NCI-H460 (cell line): ENCODE measurements at regions not wholly inside any gene's neighbourhood (a gene's known extent, or its start where the extent isn't known, plus 50 kb on each side); places are given as distances from the start of the nearest gene placed in this dataset.
"Not testable (repeated sequence)": the region's sequence is repeated elsewhere in the genome, so short reads cannot be mapped to it uniquely, and the experiment has no call there.

ENCODE experiments used
- DNase-seq: peaks from one replicate; pipeline ENCODE4 v3.0.0-alpha.2; 2016; ENCODE audit warnings: low read depth; ENCODE audit errors: extremely low read depth

GRCh38 chr1:184859381-184860105 is 104.9 kb upstream of the EDEM3 start:
- DNase-seq = no peak

DNA sequence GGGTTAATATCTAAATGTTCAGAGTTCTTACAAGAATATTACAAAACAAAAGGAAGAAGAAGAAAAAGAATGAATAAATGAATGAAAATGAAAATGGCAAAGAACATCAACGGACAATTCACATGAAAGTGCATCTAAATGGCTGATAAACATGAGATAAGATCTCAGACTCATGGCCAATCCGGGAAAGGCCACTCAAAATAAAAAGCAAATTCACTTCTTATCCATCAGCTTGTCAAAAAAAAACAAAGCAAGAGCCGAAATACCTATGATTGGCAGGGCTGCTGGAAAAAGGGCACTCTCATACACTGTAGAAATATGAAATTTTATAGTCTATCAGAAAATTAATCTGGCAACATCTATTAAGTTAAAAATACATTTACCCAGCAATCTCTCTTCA is 103.6 kb upstream of the EDEM3 start:
- no peak for DNase-seq

DNA sequence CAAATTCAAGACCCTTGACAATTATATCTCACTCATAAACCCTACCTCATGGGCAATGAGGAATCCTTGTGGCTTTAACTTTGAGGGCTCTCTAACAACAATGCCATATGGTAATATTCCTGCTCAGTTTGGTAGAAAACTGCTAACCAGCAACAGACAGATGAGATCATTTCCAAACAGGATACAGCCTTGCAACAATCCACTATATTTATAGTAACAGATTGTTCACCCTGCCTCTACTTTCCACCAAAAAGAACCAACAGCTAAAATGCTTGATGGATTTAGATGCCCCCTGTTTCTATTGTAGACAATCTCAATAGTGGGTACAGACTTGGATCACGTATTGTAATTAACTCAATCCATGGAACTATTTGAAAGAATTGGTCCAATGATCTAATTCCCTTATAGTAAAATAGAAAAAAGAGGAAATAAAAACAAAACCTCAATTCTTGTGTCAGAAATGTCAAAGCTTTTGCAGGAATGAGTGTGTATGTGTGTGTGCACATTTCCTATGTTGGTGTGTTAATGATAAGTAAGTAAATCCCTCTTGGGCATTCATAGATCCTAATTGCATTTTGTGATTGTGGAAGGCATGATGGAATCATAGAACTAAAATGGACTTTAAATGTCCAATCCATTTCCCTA is 100.0 kb upstream of the EDEM3 start:
- DNase-seq = no peak

DNA sequence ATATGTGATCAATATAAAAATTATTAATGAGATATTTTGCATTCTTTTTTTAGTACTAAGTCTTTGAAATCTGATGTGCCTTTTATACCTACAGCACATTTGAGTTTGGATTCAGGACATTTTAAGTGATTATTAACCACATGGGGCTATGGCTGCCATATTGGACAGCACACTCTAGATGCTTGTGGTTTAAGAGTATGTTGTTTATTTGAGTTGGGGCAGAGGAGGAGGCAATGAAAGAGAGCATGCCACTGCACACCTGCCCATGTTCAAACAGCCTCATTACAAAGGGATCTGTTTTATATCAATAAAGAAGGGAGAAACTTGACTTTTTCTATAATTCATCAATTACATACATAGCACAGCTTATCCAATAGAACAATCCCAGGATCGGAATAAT is 99.4 kb upstream of the EDEM3 start:
- no peak for DNase-seq

GRCh38 chr1:184851822-184852746 is 97.4 kb upstream of the EDEM3 start:
- DNase-seq = no peak

DNA sequence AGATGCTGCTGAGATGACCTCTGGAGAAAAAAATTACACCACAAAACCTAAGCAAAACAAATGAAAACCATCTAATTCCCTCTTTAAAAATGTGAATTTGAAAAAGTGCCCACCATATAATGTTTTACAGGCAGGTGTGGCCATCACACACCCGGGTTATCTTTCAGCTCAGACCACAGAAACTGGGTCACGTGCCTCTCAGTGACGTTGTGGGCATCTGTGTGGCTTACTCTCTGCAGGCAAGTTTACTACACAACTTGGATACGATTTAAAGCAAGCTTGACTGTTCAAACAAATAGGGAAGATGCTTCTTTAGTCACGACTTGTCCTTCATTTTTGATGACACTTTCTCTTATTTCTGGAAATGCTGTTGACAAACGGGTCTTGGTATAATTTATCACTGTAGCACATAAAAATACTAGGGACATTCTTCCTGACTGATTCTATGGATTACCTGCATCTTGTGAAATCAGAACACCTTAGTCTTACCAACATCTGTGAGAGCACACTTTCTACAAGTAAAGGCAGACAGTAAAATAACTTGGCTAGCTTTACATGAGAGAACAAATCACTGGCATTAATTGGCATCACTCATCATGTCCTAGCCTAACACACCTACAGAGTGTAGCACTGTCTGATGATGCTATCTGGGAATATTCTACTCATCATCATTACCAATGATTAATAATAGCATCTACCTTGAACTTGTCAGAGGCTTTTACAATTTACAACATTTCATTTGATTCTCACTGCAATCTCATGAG is 89.3 kb upstream of the EDEM3 start:
- no peak for DNase-seq

DNA sequence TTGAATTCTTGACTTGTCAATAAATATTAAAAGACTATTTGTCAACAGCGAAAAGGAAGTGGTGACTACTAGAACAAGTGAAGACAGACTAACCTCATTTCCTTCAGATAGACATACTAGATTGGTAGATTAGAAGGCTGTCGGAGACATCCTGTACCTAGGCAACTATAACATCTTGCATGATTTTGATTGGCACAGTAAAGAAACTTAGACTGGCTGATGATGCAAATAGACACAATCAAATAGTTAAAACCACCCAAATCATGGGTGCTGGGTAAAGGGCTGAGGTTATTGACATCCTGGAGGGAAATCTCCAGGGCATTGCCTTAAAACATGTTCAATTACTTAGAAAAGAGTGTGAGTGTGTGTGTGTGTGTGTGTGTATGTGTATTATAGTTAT is 85.9 kb upstream of the EDEM3 start:
- no peak for DNase-seq

GRCh38 chr1:184838504-184838951 is 83.9 kb upstream of the EDEM3 start:
- peak; percentile 80 for DNase-seq

DNA sequence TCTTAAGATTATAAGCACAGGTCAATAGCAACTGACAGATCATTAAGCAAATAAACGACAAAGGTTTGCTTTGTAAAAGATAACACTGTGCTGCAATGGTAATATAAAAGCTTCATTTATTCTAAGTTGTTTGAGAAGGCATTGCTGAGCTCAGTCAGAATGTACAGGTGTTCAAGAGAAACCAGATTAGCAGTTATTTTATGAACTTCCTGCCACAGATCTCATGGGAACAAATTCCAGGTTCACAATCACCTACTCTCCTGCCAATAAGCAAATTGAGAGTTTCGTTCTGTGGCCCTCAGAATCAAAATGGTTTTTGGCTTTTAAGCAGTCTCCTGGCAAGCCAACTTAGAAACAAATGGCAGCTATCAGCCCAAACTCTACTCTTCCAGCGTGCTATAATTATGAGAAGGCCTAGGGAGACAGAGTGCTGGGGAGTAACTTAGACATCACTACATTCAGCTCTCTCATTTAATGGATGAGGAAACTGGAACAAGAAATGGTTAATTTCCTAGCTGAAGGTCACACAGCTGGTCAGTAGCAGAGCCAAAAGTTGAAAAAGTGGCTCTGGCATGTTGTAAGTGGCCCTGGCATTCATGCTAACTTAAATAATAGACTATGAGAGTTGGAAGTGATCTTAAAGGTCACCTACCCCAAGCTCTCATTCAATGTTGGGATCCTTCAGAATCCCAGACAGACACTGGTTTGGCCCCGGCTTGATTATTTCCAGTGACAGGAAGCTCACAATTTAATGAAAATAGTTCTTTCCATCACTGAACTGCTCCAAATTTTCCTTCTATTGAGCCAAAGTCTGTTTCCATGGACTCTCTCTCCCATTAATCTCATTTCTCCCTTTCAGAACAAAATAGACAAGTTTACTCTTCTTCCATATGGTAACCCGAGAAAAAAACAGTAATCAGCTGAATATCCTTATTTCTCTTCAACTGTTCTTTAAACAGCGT is 82.6 kb upstream of the EDEM3 start:
- no peak for DNase-seq

- no peak for DNase-seq
Measured at GRCh38 chr1:184836141-184836540, 81.5 kb upstream of the EDEM3 start.

DNA sequence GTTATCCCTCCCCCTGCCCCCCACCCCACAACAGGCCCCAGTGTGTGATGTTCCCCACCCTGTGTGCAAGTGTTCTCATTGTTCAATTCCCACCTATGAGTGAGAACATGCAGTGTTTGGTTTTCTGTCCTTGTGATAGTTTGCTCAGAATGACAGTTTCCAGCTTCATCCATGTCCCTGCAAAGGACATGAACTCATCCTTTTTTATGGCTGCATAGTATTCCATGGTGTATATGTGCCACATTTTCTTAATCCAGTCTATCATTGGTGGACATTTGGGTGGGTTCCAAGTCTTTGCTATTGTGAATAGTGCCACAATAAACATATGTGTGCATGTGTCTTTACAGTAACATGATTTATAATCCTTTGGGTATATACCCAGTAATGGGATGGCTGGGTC is 79.3 kb upstream of the EDEM3 start:
- DNase-seq = not testable (repeated sequence)

GRCh38 chr1:184832517-184832916 is 77.9 kb upstream of the EDEM3 start:
- DNase-seq = no peak

- DNase-seq = not testable (repeated sequence)
Measured at GRCh38 chr1:184829496-184829895, 74.8 kb upstream of the EDEM3 start.

DNA sequence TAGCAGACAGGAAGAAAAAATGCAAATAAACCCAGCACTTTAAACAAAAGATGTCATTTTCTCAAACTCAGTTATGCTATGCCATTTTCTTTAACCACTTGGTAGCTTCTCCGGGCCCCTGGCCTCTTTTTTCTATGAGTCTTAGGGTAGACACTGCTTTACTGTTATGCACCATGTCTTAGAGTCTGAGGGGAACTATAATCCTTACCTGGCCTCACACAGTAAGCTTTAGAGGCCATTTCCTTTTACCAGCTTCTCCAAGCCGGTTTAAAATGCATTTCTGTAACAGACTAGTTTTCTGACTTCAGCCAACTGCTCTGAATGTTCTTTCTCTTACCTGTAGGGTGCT is 73.7 kb upstream of the EDEM3 start:
- no peak for DNase-seq

GRCh38 chr1:184827600-184828368 is 73.1 kb upstream of the EDEM3 start:
- DNase-seq = no peak

DNA sequence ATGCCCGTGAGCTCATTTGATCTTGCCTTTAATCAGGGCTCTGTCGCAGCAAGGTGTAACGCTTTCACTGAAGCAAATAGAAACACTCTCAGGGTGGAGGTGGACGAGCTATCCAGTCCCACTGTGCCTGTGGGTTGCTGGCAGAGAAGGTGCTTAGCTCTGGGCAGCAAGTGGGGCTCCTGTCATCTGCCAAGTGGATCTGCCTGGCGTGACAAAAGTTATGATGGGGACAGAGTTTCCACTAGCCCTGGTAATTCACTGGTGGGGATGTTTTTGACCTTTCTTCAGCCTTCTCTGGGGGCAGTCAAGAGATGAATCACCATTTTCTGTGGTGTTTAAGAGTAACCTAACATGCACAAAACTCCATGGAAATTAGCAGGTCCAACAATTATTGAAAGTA is 71.3 kb upstream of the EDEM3 start:
- DNase-seq = no peak

GRCh38 chr1:184825571-184825970 is 70.9 kb upstream of the EDEM3 start:
- DNase-seq = no peak

DNA sequence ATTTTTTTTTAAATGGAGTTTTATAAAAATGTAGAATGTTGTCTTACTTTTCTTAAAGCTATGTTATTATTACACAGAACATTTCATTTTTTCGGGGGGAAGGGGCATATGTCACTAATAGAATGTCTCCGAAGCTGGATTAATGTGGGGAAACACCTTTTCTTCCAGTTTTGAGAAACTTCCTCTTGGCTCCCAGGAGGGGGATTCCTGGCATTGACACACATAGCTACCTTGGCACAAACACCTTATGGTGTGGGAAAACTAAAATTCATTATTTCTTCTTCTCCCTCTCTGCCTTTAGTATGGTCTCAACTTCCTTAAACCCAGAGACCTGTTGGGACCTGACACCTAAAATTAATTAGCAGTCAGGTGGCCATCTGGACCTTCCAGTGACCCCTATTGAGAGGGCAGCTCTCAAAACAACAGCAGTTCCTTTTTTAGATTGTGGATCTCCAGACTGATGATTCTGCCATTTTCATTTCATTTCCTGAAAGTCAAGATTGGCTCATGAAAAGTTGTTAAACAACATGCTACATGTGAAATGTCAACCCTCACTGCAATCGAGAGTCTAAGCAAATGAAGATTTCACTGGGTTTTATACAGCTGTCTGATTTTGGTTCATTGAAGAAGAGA is 70.1 kb upstream of the EDEM3 start:
- no peak for DNase-seq
